ENCODE measurements at regions not wholly inside any gene's neighbourhood (a gene's known extent, or its start where the extent isn't known, plus 50 kb on each side); places are given as distances from the start of the nearest gene placed in this dataset.

DNA sequence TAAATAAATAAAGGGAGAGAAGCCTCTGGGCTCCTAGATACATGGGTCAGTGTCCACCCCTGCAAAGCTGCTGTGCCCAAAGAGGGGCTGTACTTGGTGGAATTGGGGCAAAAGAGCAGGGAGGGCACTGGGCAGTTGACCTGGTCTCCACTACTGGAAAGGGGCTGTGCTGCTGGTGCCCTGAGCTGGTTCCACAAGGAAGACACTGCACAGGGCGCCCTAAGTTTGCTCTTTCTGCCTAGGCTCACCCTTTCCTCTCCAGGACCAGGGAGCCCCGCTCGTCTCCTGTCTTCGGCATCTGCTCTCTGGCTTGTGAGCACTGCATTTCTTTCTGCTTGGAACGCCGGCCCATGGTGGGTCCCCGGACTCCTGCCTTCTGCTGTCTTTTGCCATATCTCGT, 161.9 kb downstream of the SEC14L1 start:
- TF ChIP-seq POLR2A (IDR thresholded peaks at IDR 0.05) = no peak
- TF ChIP-seq, protein P1, sequence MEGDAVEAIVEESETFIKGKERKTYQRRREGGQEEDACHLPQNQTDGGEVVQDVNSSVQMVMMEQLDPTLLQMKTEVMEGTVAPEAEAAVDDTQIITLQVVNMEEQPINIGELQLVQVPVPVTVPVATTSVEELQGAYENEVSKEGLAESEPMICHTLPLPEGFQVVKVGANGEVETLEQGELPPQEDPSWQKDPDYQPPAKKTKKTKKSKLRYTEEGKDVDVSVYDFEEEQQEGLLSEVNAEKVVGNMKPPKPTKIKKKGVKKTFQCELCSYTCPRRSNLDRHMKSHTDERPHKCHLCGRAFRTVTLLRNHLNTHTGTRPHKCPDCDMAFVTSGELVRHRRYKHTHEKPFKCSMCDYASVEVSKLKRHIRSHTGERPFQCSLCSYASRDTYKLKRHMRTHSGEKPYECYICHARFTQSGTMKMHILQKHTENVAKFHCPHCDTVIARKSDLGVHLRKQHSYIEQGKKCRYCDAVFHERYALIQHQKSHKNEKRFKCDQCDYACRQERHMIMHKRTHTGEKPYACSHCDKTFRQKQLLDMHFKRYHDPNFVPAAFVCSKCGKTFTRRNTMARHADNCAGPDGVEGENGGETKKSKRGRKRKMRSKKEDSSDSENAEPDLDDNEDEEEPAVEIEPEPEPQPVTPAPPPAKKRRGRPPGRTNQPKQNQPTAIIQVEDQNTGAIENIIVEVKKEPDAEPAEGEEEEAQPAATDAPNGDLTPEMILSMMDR (IDR thresholded peaks at IDR 0.05) = no peak

Data from vagina (tissue), 2 donors.